K562 (cell line): ENCODE measurements at regions not wholly inside any gene's neighbourhood (a gene's known extent, or its start where the extent isn't known, plus 50 kb on each side); places are given as distances from the start of the nearest gene placed in this dataset.

ENCODE experiments used
- BHLHE40 ChIP-seq: IDR thresholded peaks from 2 replicates; pipeline ENCODE4 v1.6.1; 2011; ENCODE audit warnings: low read length, improper control_type of control experiment
- DPF2 ChIP-seq: fragments of 450-650 bp; IDR thresholded peaks from 2 replicates; pipeline ENCODE4 v1.6.1; 2016
- NFRKB ChIP-seq: fragments of 450-650 bp; IDR thresholded peaks from 2 replicates; pipeline ENCODE4 v1.6.1; 2016; ENCODE audit warnings: low read depth
- ZNF23 ChIP-seq: fragments of 250-450 bp; sonication (Bioruptor Pico); IDR thresholded peaks from 2 replicates; pipeline ENCODE4 v1.4.0; 2020; ENCODE audit warnings: mild to moderate bottlenecking

- TF ChIP-seq ZNF23 (CRISPR knock-in tag) (no peak), BHLHE40 (no peak), DPF2 (no peak), NFRKB (no peak)
Measured at GRCh38 chr11:119586181-119586580, 142.8 kb downstream of the NECTIN1 start.
